CD8-positive, alpha-beta memory T cell (primary cell): ENCODE measurements at regions not wholly inside any gene's neighbourhood (a gene's known extent, or its start where the extent isn't known, plus 50 kb on each side); places are given as distances from the start of the nearest gene placed in this dataset.

Experiments
- CTCF ChIA-PET: fragments of 350-600 bp; sonication (Branson Sonifier 250); formaldehyde crosslinking; loops from one replicate; lab custom pipeline; 2021; ENCODE audit warnings: antibody characterized with exemption; lab: Charles Lee
- POLR2A ChIA-PET: fragments of 350-600 bp; sonication (Branson Sonifier 250); formaldehyde crosslinking; loops from one replicate; lab custom pipeline; 2021; ENCODE audit warnings: antibody characterized with exemption; lab: Charles Lee
- DNase-seq, 5 donors: peaks; one replicate each; pipeline versions ENCODE4 v3.0.0 to v3.0.0-alpha.2; 2020 to 2022; ENCODE audit warnings: mixed read lengths in 1 of 5
- H3K27ac ChIP-seq: one replicate; pipeline ENCODE4 v1.7.0; 2013; ENCODE audit warnings: low read depth, mild to moderate bottlenecking, low read length, moderate library complexity
- H3K27me3 ChIP-seq: 2 replicates; pipeline ENCODE4 v1.7.0; 2013; ENCODE audit warnings: low read length, mild to moderate bottlenecking; ENCODE audit not compliant: insufficient read depth, poor library complexity, severe bottlenecking
- H3K36me3 ChIP-seq: 2 replicates; pipeline ENCODE4 v1.7.0; 2013; ENCODE audit warnings: mild to moderate bottlenecking, low read length, moderate library complexity; ENCODE audit not compliant: insufficient read depth
- H3K4me1 ChIP-seq: 2 replicates; pipeline ENCODE4 v1.7.0; 2013; ENCODE audit warnings: mild to moderate bottlenecking, low read length, moderate library complexity; ENCODE audit not compliant: insufficient read depth
- H3K4me3 ChIP-seq: 2 replicates; pipeline ENCODE4 v1.7.0; 2013; ENCODE audit warnings: mild to moderate bottlenecking, low read length
- H3K9me3 ChIP-seq: 2 replicates; pipeline ENCODE4 v1.7.0; 2013; ENCODE audit warnings: mild to moderate bottlenecking, low read length
- H3K27ac Mint-ChIP-seq, 8 donors: one replicate each; pipeline ENCODE4 v1.8.0; 2020 to 2021; ENCODE audit warnings: mixed read lengths in 8 of 8, mild to moderate bottlenecking in 6 of 8, inconsistent platforms in 3 of 8, moderate library complexity in 3 of 8
- H3K27me3 Mint-ChIP-seq, 2 donors: one replicate each; pipeline ENCODE4 v1.8.0; 2020 to 2021; ENCODE audit warnings: mixed read lengths in 2 of 2, mild to moderate bottlenecking in 1 of 2, moderate library complexity in 1 of 2
- H3K36me3 Mint-ChIP-seq, 3 donors: one replicate each; pipeline ENCODE4 v1.8.0; 2020 to 2021; ENCODE audit warnings: mixed read lengths in 3 of 3, inconsistent platforms in 1 of 3, mild to moderate bottlenecking in 1 of 3
- H3K4me1 Mint-ChIP-seq, 3 donors: one replicate each; pipeline ENCODE4 v1.8.0; 2020 to 2021; ENCODE audit warnings: mixed read lengths in 3 of 3, inconsistent platforms in 1 of 3, mild to moderate bottlenecking in 1 of 3
- H3K4me3 Mint-ChIP-seq, 7 donors: one replicate each; pipeline ENCODE4 v1.8.0; 2020 to 2021; ENCODE audit warnings: mixed read lengths in 7 of 7, mild to moderate bottlenecking in 6 of 7, moderate library complexity in 4 of 7, inconsistent platforms in 2 of 7
- H3K9me3 Mint-ChIP-seq, 5 donors: one replicate each; pipeline ENCODE4 v1.8.0; 2020 to 2022; ENCODE audit warnings: mixed read lengths in 5 of 5, mild to moderate bottlenecking in 3 of 5, moderate library complexity in 2 of 5, inconsistent platforms in 1 of 5

DNA sequence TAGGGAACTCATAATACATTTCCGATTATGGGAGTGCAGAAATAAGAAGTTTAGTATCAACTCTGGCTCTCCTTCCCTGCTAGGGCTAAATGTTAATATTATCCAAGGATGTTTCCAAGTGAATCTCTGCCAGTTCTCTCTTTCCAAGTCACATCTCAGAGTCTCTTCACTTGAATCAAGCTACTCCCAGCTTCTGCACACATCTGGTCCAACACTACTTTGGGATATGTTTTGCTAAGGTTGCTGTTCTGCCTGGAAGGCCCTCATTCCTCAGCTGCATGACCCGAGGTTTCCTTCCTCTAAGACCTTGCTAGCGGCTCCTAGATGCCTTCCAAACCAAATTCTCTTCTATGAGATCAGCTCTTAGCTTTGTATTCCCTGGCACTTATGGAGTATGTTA lies 331.8 kb downstream of the GJA1 start:
- H3K27me3 Mint-ChIP-seq, result no peaks in the 10 kb centered on the region
- no peak overlapping the region for H3K27ac ChIP-seq
- H3K4me3 ChIP-seq, result no peak overlapping the region
- CTCF ChIA-PET, result no interaction called here
- H3K4me1 ChIP-seq, result no peaks in the 10 kb centered on the region
- peaks cover 0 to 13% (median 3%) of the 10 kb centered on the region in 5 donors for H3K9me3 Mint-ChIP-seq
- no peak for DNase-seq
- no peaks in the 10 kb centered on the region for H3K27me3 ChIP-seq
- POLR2A ChIA-PET, result no interaction called here
- no peaks in the 10 kb centered on the region for H3K36me3 ChIP-seq
- H3K36me3 Mint-ChIP-seq, result no peaks in the 10 kb centered on the region
- no peak overlapping the region for H3K4me3 Mint-ChIP-seq
- H3K4me1 Mint-ChIP-seq, result no peaks in the 10 kb centered on the region
- H3K27ac Mint-ChIP-seq, result no peak overlapping the region
- H3K9me3 ChIP-seq, result no peaks in the 10 kb centered on the region

DNA sequence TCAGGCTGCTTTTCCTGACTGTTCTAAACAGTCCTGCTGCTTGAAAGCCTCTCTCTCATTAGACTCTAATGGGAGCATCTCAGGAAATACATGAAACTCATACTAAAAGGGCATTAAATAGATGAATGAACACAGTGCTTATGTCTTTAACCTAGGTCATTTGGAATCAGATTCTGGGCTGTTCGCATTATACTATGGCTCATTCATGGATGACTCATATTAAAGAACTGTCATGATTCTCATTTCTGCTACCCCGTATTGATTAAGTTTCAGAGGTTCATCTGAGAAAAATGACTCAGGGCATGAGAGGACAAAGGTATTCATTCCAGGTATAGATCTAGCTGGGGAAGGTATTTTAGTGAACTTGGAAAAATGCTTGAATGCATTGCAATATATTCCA lies 335.5 kb downstream of the GJA1 start:
- H3K36me3 Mint-ChIP-seq, result peaks cover 0 to 2% (median 0%) of the 10 kb centered on the region in 3 donors
- POLR2A ChIA-PET, result no interaction called here
- no peak for DNase-seq
- no peak overlapping the region for H3K4me3 ChIP-seq
- no peaks in the 10 kb centered on the region for H3K9me3 ChIP-seq
- H3K4me3 Mint-ChIP-seq, result no peak overlapping the region
- H3K27ac ChIP-seq, result no peak overlapping the region
- H3K4me1 Mint-ChIP-seq, result no peaks in the 10 kb centered on the region
- CTCF ChIA-PET, result no interaction called here
- no peaks in the 10 kb centered on the region for H3K4me1 ChIP-seq
- peaks cover 0 to 14% (median 0%) of the 10 kb centered on the region in 5 donors for H3K9me3 Mint-ChIP-seq
- no peaks in the 10 kb centered on the region for H3K36me3 ChIP-seq
- no peaks in the 10 kb centered on the region for H3K27me3 Mint-ChIP-seq
- H3K27me3 ChIP-seq, result no peaks in the 10 kb centered on the region
- H3K27ac Mint-ChIP-seq, result no peak overlapping the region

- H3K9me3 ChIP-seq, result no peaks in the 10 kb centered on the region
- Mint-ChIP-seq H3K27ac (no peak overlapping the region), H3K27me3 (no peaks in the 10 kb centered on the region), H3K4me1 (no peaks in the 10 kb centered on the region), H3K36me3 (peaks cover 0 to 2% (median 0%) of the 10 kb centered on the region in 3 donors), H3K9me3 (peaks cover 0 to 11% (median 0%) of the 10 kb centered on the region in 5 donors), H3K4me3 (no peak overlapping the region)
- no peak overlapping the region for H3K27ac ChIP-seq
- H3K27me3 ChIP-seq, result no peaks in the 10 kb centered on the region
- no peak for DNase-seq
- ChIA-PET CTCF (no interaction called here), POLR2A (no interaction called here)
- no peaks in the 10 kb centered on the region for H3K4me1 ChIP-seq
- no peak overlapping the region for H3K4me3 ChIP-seq
- no peaks in the 10 kb centered on the region for H3K36me3 ChIP-seq
Observed at GRCh38 chr6:121771937-121772720, 336.7 kb downstream of the GJA1 start.

DNA sequence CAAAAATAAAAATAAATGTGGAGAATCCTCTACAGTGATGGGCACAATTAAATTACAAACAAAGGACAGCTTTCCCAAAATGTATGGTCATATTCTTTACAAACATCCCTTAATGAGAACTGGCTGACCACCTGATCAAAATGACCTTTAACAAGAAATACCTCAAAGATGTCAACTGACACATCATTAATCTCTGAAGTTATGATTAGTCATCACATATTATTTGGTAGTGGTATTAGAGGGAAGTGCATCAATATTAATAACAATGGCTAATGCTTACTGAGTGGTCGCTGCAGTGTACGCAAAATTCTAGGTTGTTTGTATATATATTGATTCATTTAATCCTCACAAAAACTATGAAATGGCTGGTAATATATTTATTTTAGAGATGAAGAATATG lies 340.6 kb downstream of the GJA1 start:
- H3K27me3 ChIP-seq, result no peaks in the 10 kb centered on the region
- no peaks in the 10 kb centered on the region for H3K36me3 ChIP-seq
- no peak overlapping the region for H3K4me3 Mint-ChIP-seq
- H3K9me3 Mint-ChIP-seq, result peaks cover 0 to 7% (median 3%) of the 10 kb centered on the region in 5 donors
- no peak overlapping the region for H3K27ac ChIP-seq
- ChIA-PET POLR2A (no interaction called here), CTCF (no interaction called here)
- H3K4me1 ChIP-seq, result no peaks in the 10 kb centered on the region
- no peak for DNase-seq
- no peaks in the 10 kb centered on the region for H3K4me1 Mint-ChIP-seq
- H3K9me3 ChIP-seq, result no peaks in the 10 kb centered on the region
- H3K27ac Mint-ChIP-seq, result no peak overlapping the region
- H3K36me3 Mint-ChIP-seq, result peaks cover 0 to 2% (median 0%) of the 10 kb centered on the region in 3 donors
- H3K4me3 ChIP-seq, result no peak overlapping the region
- no peaks in the 10 kb centered on the region for H3K27me3 Mint-ChIP-seq

DNA sequence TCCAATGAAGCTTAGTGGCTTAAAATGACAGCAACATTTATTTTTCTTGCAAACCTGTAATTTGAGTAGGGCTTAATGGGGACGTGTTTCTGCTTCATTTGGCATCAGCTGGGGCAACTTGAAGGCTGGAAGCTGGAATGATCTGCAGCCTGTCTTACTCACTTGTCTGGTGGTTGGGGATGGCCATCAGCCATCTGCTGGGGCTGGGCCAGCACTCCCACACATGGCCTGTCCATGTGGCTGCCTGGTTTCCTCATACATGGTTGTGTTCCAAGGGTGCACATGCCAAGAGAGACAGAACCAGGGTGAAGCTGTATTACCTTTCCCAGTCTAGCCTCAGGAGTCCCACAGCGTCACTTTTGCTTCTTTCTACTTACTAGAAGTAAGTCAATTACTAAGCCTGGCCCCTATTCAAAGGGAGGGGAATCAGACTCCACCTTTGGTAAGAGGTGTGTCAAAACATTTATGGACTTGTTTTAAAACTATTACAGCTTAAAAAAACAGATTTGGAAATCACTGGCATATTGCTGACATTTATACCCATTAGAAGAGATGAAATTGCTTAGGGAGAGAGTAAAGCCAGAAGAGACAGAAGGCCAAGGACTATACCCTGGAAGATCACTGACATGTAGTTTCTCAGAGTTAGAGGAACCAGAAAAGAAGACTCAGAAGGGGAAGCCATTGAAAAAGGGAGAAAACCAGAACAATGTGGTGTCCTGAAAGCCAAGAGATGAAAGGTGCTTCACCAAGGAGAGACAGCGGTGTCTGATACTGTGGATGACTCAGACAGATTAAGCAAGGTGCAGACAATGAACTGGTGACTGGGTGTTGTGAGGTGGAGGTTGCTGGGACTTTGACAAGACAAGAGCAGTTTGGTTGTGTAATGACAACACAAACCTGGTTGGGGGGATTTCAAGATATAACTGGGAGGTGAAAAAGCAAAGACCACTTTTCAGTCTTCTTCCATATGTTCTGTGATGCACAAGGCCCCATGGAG lies 345.2 kb downstream of the GJA1 start:
- POLR2A ChIA-PET, result no interaction called here

DNA sequence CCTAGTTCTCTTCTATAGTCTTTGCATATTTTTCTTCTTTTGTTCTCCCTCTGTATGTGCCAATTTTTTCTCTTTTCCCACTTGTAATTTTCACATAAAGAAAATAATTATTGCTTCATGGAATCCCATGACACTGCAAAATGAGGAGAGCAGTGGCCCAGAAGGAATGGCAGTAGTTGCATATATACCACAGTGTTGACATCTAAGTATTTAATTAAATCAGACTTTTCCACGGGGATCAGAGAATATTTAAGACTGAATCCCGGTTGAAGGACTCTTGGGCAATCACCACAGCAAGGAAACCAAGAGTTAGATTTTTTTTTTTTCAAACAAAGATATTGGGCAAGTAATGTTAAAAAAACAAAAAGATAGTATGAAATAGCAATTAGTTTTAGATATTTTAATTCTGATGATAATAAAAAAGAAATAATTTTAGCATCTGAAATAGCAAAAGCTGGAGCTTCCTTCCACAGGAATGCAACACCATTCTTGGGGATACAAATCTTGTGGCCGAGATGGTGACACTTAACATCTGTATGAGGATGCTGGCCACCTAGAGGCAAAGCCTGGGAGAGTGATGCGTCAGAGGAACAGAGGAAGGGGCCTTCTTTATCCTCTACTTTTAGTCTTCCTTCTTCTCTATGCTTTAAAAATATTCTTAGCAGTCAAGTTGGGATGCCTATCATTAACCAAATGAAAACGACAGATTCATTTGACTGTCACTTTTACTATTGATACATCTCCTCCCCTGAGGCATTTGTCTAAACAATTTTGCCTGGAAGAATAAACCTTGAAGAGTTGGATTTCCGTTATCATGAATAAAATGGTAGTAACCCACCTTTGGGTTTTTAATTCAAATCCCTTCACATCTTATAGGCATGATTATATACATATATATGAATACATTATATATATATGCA lies 356.2 kb downstream of the GJA1 start:
- Histone ChIP-seq H3K9me3 (no peaks in the 10 kb centered on the region), H3K27me3 (no peaks in the 10 kb centered on the region), H3K36me3 (no peaks in the 10 kb centered on the region), H3K27ac (no peak overlapping the region), H3K4me1 (no peaks in the 10 kb centered on the region), H3K4me3 (no peak overlapping the region)
- no peaks in the 10 kb centered on the region for H3K36me3 Mint-ChIP-seq
- POLR2A ChIA-PET, result no interaction called here
- H3K9me3 Mint-ChIP-seq, result peaks cover 0 to 8% (median 7%) of the 10 kb centered on the region in 5 donors
- H3K27ac Mint-ChIP-seq, result no peak overlapping the region
- DNase-seq, result no peak
- no peak overlapping the region for H3K4me3 Mint-ChIP-seq
- CTCF ChIA-PET, result no interaction called here
- no peaks in the 10 kb centered on the region for H3K4me1 Mint-ChIP-seq
- no peaks in the 10 kb centered on the region for H3K27me3 Mint-ChIP-seq

More for the DNA sequence above, 345.2 kb downstream of the GJA1 start:
- Histone ChIP-seq H3K4me3 (no peak overlapping the region), H3K36me3 (no peaks in the 10 kb centered on the region), H3K27ac (no peak overlapping the region), H3K4me1 (no peaks in the 10 kb centered on the region), H3K9me3 (no peaks in the 10 kb centered on the region), H3K27me3 (no peaks in the 10 kb centered on the region)
- H3K9me3 Mint-ChIP-seq, result peaks cover 0 to 3% (median 0%) of the 10 kb centered on the region in 5 donors
- H3K36me3 Mint-ChIP-seq, result no peaks in the 10 kb centered on the region
- H3K4me1 Mint-ChIP-seq, result no peaks in the 10 kb centered on the region
- H3K27me3 Mint-ChIP-seq, result no peaks in the 10 kb centered on the region
- no peak overlapping the region for H3K4me3 Mint-ChIP-seq
- H3K27ac Mint-ChIP-seq, result no peak overlapping the region
- CTCF ChIA-PET, result no interaction called here
- no peak for DNase-seq

DNA sequence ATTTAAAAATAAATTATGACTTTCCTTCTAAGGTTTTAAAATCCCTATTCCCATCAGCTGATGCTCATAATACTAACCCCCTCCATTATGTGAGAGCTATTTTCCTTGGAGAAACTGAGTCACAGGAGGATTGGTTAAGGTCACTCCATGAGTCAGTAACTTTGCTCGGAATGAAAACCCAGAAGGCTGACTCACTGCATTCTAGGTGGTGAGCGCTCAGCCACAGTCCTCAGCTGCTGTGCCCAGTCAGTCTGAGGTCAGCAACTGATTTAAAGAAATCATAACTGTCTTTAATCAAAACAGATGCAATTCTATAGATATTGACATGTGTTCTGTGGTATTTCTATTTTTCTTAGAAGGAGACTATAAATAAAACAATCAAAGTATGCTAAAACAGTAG lies 359.2 kb downstream of the GJA1 start:
- no peak for DNase-seq
- Histone ChIP-seq H3K4me1 (no peaks in the 10 kb centered on the region), H3K27me3 (no peaks in the 10 kb centered on the region), H3K4me3 (no peak overlapping the region), H3K36me3 (no peaks in the 10 kb centered on the region), H3K9me3 (no peaks in the 10 kb centered on the region), H3K27ac (no peak overlapping the region)
- Mint-ChIP-seq H3K4me3 (no peak overlapping the region), H3K27ac (no peak overlapping the region), H3K27me3 (no peaks in the 10 kb centered on the region), H3K4me1 (no peaks in the 10 kb centered on the region), H3K9me3 (peaks cover 0 to 19% (median 8%) of the 10 kb centered on the region in 5 donors), H3K36me3 (no peaks in the 10 kb centered on the region)
- POLR2A ChIA-PET, result no interaction called here
- CTCF ChIA-PET, result no interaction called here
